Lung microvascular endothelial cell (primary cell): ENCODE measurements at regions not wholly inside any gene's neighbourhood (a gene's known extent, or its start where the extent isn't known, plus 50 kb on each side); places are given as distances from the start of the nearest gene placed in this dataset.
"Not testable (repeated sequence)": the region's sequence is repeated elsewhere in the genome, so short reads cannot be mapped to it uniquely, and the experiment has no call there.

ENCODE experiments used
- DNase-seq, 2 donors: peaks; one replicate each; pipeline versions ENCODE4 v3.0.0 to v3.0.0-alpha.2; 2010; ENCODE audit warnings: low read depth in 2 of 2

DNA sequence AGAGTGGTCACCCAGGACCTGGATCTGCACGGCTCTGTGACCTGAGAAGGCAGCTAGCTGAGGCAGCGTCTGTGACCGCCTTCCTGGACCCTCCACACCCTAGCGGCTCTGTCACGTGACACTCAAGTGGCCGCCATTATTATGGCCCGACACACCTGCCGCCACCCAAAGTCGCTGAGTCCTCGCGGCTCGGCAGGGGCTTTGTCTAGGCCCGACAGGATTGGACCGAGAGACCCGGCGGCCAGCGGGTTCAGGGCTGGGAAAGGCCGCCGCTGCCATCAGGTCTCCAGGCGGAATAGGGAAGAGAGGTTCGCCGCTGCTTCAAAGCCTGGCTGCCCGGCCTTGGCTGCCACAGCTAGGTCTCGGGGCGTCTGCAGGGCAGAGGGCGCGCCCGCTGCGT, 1162.5 kb upstream of the LRRTM1 start:
- DNase-seq, result no peak

DNA sequence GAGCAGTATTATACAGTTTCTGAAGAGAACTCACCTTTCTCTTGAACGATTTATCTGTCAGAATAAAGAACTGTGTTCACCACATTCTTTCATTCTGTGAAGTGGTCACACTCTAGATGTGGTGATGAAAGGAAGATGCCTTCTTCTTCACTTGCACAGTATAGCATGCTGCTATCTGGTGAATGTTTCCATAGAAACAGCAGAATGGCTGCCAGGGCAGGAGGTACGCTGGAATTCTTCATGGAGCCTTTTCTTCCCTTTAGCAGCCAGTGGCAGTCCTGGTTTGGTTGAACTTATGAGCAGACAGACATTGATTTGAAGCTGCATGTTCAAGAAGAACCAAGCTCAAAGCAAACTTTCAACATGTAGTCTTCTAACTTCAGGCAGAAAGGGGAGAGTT, 1157.9 kb upstream of the LRRTM1 start:
- DNase-seq, result no peak

DNA sequence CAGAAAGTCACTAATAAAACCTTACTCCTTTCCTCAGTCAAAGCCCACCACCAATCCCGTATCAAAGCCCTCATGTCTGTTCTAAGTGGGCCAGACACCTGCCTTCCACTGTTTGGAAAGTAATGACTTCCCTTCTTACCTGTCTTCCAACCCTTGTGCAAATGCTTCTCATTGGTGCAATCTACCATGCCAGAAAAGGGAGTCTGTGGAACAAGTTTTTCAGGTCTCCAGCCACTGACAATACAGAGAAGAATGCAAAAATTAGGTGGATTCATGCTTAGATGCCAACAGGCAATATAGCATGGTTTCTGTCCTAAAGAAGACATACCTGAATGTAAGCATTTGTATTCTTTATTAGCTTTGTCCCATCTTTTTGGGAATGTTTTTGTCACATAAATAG, 1140.6 kb upstream of the LRRTM1 start:
- no peak for DNase-seq

DNA sequence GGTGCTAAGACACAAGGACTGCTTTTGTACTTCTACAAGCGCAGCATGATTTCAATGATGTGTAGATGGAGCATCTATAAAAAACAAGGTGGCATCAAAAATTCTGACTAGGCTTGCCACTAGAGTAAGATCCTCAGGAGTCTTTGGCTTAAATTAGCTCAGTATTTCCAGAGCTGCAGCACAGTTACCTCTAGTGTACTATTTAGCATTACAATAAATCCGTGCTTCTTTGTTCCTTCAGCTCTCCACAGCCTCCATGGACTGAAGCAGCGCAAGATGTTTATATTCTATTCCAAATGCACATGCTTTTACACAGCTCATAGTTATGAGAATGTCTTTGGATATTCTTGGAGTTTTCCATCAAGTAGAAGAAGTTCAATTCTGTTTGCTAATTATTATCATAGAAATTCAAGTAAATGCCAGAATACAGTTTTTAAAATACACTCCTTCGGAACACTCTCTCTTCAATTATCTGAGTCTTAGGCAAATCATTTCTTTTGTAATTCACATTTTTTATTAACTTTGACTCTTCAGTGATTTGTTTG, 1133.0 kb upstream of the LRRTM1 start:
- no peak for DNase-seq

DNA sequence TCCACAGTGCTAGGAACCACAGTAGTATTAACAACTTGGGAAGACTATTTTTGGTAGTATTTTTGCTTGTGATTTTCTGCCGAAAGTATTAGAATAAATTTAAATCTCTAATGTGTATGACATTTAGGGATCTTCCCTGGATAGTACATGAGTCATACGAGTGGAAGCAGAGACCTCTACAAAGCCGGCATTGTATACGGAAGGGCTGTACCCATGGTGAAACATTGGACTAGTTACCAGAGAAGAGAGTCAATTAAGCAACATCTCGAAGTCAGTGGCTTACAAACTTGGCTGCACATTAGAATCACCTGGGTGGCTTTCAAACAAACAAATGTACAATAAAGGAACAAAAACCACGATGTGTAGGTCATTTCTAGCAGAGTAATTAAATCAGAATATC, 1131.7 kb upstream of the LRRTM1 start:
- no peak for DNase-seq

DNA sequence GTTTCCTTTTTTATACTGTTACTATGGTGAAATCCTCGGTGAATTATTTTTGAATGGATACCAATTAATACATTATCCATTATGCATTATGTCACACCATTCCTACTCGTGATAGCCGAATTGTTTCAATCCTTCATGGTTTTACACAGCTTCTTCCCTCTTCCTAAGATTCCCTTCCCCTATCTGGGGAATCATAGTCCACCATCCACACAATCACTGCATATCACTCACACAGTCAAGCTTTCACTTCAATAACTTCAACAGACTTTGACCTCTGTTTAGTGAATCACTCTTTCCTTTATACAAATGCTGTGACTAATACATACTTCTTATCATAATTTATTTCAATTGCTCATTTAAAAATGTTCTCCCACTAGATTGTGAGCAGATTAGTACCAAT, 1108.1 kb upstream of the LRRTM1 start:
- no peak for DNase-seq

DNA sequence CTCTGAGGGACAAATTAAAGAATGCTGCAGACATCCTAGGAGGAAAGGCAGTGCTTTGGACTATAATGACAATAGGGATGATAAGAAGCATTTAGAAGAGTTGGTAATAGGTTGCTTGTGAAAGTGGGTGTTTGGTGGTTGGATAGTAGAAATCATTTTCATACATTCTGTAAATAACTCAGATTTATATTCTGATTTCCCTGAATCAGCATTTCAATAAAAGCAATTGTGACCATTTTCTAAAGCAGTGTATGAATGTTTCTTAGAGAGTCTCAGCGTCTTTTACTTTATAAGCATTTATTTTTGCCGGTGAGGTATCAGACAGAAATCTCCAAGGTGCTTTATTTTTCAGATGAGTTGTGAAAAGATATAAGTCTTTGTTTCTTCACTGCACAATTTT, 1099.0 kb upstream of the LRRTM1 start:
- DNase-seq, result no peak

DNA sequence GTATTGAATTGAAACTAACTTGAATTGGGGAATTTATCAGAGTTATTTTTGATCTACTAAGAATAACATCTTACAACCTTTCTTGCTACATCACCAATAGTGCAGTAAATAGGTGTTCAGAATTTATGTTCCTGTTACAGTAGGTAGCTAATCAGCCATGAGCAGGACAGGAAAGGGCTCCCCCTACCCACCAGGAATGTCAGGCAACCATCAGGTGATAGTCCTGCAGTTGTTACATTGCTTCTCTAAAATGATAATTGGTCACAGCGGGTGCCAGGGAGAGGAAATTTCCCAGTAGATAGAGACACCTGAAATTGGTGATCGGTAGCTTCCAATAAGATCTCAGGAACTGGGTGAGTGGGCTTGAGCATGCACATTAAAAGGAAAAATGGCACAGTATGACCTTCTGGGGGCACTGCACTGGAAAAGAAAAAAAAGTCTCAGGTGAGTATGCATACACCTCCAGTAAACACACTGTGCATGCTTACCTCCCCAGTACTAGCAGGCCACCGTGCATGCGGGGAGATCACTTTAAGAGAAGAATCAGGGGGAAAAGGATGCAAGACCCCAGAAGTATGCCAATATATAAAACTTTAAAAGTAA, 1092.0 kb upstream of the LRRTM1 start:
- DNase-seq, result no peak

DNA sequence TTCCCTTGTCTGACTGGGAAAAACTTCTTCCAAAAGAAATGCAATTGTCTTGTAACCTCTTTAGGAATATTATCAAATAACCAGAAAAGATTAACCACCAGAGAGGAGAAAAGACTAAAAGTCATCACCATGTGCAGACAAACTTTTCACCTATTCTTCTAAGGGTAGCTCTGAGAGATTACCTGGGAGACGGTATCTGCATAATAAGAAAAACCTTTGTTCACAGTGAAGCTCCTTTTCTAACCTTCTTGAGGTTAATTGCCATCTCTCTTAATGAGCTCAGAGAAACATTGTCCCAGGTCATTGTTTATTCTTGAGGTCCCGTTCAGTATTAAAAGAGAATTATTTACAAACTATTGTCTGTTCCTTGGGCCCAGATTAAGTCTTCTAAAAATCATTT, 1091.2 kb upstream of the LRRTM1 start:
- no peak for DNase-seq

DNA sequence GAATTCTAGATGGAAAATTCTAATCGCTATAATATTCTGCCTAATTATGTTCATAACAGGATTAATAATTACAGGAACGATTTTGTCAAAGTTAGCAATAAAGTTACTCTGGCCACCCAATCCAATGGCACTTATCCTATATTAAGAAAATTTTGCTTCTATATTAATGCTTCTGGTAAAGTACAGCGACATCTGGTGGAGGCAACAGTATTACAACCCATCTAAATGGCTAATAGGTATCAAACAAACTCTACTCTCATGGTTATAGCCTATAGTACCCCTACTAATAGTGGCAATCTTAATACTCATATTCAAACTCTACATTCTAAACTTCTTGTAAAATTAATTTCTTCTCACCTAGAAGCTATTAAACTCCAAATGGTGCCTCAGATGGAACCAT, 1084.7 kb upstream of the LRRTM1 start:
- DNase-seq, result no peak

DNA sequence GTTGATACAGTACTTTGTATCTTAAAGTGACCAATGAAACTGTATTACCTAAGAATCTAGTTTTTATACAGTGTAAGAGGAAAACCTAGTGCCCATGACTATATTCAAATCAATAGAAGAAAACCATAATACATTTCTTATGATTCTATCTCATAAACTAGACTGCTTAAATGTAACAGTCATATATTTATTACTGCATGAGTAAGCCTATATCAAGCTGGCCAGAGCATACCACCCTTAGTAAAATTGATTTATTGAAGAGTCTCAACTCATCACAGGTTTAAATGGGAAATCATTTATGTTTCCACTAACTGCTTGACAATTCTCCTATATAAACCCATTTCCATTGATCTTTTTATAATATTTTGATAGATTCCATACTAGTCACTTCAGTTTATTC, 1059.2 kb upstream of the LRRTM1 start:
- DNase-seq, result no peak

DNA sequence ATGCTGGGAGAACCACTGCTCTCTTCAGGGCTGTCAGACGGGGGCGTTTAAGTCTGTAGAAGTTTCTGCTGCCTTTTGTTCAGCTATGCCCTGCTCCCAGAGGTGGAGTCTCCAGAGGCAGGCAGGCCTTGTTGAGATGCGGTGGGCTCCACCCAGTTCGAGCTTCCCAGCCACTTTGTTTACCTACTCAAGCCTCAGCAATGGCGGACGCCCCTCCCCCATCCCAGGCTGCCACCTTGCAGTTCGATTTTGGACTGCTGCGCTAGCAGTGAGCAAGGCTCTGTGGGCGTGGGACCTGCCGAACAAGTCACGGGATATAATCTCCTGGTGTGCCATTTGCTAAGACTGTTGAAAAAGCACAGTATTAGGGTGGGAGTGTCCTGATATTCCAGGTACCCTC, 1057.9 kb upstream of the LRRTM1 start:
- DNase-seq, result not testable (repeated sequence)

DNA sequence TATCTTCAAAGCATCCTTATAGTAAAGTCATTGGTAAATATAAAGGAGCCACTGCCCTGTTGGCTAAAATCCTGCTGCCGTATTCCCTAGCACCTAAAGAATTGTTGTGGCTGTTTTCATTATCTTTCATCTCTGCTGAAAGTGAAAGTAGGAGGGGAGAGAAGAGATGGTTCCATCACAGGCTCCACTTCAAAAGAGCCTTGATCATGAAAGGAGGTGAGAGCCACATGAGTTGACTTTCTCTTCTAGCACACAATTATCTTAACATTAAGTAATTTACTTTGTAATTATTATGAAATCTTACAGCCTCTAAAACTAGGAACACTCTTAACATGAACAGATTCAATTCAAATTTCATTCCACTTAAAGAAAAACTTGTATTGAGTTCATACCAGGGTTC, 1050.9 kb upstream of the LRRTM1 start:
- DNase-seq, result no peak

DNA sequence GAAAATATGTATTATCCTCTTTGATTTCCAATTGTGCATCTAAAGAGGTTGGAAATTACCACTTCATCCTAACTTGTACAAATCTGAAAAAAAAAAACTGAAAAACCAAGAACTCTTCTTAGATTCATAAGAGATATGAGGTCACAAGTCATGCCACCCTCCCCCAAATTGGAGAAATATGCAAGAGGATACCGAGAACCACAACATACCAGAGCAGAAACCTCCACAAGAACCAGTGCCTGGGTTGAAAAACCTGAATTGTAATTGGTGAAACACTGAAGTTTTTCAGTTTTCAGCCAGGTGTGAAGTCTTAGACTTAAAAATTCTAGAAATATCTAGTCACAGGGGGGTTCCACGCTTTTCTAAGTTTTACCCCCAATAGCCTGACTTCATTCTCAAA, 1029.5 kb upstream of the LRRTM1 start:
- no peak for DNase-seq

DNA sequence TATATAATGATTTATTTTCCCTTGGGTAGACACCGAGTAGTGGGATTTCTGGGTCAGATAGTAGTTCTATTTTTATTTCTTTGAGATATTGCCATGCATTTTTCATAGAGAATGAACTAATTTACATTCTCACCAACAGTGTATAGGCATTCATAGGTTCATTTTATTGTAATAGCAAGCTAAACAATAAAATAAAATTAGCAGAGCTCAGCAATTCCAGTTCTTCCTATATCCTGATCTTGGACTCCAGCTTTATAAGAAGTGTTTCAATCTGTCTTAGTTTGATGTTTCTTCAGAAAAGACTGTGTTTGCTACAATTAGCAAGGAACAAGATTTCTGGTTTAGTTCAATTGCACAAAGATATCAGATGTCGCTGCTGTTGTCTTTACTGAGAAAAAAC, 1024.4 kb upstream of the LRRTM1 start:
- DNase-seq, result no peak

DNA sequence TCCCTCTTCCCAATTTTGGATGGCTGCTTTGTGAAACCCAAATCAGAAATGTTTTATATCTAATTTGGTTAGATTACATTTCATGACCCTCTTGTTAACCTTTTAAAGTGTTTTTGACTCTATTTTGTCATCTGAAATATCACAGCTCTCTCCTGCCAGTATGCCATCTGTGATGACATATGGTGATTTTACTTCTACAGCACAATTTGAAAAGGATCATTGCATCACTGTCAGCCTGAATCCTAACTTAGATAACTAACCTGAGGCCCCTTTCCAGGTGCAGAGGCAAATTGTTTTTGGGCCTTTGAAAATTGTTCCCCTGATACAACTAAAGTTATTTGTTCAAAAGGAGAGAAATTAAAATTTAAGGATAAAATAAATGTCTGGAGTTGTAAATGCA, 1023.4 kb upstream of the LRRTM1 start:
- DNase-seq, result no peak

DNA sequence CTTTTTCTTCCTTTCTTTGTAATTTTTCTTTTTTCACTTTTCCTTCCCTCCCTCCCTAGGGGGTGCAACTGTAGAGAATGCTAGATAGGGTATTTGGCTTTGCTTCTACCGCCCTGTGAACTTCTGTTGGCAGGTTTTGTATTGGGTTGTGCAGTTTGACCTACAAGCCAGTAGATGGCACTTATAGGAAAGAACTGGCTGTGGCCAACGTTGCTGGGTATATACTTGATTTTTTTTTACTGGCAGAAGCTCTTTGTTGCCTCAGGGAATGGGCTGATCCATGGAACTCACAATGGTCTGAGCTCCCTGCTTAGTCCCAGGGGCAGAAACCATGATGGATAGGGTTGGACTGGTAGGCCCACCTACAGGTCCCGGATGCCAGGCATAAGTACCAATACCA, 1019.5 kb upstream of the LRRTM1 start:
- peak in 1 of 2 donors; percentile 2 for DNase-seq

DNA sequence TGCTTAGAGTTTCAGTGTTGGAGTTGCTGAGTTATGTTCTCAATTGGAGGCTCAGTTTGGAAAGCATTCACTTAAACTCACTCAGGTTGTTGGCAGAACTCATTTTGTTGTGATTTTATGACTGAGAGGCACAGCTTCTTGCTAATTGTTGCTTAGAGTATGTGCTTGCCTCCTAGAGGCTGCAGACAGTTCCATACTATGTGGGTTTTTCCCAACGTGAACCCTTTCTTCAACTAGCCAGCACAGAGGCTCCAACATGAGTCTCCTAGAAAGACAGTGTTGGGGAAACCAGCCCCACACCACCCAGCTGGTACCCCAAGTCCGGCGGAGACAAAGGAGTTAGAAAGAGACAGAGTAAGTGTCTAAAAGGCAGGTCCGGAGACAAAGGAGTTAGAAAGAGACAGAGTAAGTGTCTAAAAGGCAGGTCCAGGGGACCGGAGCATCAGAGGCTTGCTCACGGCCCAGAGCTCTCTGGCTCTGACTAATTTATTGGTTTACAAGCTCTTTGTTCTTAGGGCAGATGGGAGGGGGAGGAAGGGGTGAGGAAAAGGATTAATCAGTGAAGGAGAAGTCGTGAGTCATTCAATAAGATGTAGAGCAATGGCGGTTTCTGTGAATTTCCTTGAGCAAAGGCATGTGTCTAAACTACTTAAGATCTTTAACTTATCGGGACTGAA, 999.7 kb upstream of the LRRTM1 start:
- DNase-seq, result no peak

DNA sequence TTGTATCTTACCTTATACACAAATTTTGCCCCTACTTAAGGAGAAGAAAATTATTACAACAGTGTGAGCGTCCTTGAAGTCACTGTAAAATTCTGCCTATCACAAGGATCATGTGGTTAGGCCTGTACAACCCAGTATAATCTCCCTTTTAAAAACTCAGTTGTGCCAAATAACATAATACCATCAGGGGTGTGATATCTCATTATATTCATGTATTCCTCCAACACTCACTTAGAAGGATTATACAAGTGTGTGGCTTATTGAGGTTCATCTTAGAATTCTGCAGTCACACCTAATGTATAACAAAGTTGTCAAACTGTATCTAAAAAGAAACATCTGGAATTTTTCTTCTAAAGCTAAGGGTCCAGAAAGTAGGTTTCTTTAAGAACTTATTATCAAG, 998.8 kb upstream of the LRRTM1 start:
- DNase-seq, result no peak

DNA sequence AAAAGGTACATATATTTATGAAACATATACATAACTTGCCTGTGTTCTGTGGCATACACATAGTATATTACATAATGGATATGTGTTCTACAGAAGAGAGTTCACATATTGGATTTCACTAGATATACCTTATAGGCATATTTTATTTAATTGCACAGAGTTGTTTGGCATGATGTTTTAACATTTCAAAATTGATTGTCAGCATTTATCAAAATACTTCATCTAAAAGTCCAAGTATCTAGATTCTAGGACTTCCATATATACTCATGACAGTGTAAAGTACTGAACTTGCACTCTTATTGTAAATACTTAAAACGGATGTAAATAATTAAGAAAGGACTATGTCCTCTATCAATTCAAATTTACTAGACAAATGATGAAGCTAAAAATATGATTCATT, 995.3 kb upstream of the LRRTM1 start:
- no peak for DNase-seq

DNA sequence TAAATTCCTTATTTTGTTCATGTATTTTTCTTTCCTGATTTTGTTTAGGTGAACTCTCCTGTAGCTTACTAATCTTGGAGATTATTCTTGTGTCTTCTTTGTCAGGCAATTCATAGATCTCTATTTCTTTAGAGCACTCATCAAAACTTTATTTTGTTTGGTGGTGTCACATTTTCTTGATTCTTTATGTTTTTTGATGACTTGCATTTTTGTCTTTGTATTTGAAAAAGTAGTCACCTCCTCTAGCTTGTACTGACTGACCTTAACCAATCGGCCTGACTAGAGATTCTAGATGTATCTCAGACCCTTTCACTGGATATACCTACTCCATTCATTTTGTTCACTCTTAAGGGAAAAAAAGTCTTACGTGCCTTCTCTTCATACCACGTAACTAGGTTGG, 986.3 kb upstream of the LRRTM1 start:
- DNase-seq, result no peak

DNA sequence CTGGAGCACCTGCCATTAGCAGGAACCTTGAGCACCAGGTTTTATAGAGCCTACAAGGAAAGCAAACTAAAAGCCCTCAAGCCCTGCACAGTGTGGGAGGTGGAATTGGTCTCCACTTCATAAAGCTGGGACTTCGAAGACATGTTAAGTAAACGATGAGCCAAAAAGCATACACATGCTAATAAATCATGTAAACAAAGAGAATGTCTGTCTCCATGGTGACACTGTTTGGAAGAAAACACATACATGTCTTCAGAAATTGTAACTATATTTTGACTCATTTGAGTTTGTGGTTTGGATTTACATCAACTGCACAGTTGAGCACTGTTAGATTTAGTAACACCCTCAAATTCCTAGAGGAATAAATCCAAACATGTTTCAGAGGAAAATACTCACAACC, 978.5 kb upstream of the LRRTM1 start:
- DNase-seq, result no peak

DNA sequence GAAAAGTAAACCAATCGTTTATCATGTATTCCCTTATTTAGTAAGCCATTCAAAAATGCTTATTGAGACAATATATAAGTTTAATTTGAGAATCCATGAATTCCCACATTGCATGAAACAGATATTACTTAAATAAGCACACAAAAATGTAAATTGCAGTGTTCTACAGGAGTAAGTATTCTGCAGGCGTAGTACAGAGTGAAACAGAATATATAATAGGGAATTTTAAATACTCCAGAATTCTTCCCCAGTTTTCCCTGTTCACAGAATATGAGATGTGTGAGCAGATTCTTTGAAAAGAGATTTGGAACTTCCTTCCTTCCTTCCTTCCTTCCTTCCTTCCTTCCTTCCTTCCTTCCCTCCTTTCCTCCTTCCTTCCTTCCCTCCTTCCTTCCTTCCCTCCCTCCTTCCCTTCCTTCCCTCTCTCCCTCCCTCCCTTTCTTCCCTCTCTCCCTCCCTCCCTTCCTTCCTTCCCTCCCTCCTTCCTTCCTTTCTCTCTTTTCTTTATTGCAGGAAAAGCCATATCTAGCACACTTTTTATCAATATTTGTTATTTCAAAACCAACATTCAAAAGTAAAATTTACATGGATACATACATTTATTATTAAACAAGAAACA, 977.7 kb upstream of the LRRTM1 start:
- no peak for DNase-seq
